ENCODE measurements at regions not wholly inside any gene's neighbourhood (a gene's known extent, or its start where the extent isn't known, plus 50 kb on each side); places are given as distances from the start of the nearest gene placed in this dataset.

DNA sequence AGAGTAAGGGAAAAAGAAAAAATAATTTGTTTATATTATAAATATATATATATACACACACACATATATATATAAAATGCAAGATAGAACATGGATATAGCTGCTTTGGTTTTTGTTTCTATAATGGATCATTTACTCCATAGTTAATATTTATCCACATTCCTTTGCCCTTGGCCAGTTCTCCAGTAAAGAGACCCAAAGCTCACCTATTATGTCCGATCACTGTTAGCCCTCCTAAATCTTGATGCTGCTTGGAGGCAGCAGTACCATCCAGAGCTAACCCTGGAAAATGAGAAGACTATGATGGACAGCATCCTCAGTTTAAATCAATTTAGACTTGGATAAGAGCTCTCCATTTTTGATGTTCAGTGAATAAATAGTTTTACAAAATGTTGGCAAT lies 407.7 kb downstream of the PLPP3 start (continued):
- TF ChIP-seq CHD7 (IDR thresholded peaks at IDR 0.05; ENCODE audit: insufficient replicate concordance, low read length) (no peak), POU5F1 (IDR thresholded peaks at IDR 0.05; ENCODE audit: low read depth, low read length) (no peak), GTF2F1 (IDR thresholded peaks at IDR 0.05; ENCODE audit: borderline replicate concordance, low read depth, low read length) (no peak), CTBP2 (IDR thresholded peaks at IDR 0.05; ENCODE audit: borderline replicate concordance, insufficient read depth, insufficient read length, low read length) (no peak), TAF1 (IDR thresholded peaks at IDR 0.05; ENCODE audit: low read depth, low read length) (no peak), CBX8 (IDR thresholded peaks at IDR 0.05; ENCODE audit: borderline replicate concordance, low read depth, low read length) (no peak), EP300 (IDR thresholded peaks at IDR 0.05; ENCODE audit: borderline replicate concordance in 1 of 2, low read depth in 2 of 2, low read length in 2 of 2) (no peak), RBBP5 (IDR thresholded peaks at IDR 0.05; ENCODE audit: borderline replicate concordance, low read depth, low read length) (no peak), CHD2 (IDR thresholded peaks at IDR 0.05; ENCODE audit: low read length) (no peak), KDM1A (IDR thresholded peaks at IDR 0.05; ENCODE audit: borderline replicate concordance, low read length) (no peak), YY1 (IDR thresholded peaks at IDR 0.05; ENCODE audit: low read depth, low read length) (no peak), CEBPB (IDR thresholded peaks at IDR 0.05; ENCODE audit: low read depth, low read length) (no peak), POLR2A (IDR thresholded peaks at IDR 0.05; ENCODE audit: control extremely low read depth in 1 of 2, low read depth in 2 of 2, low read length in 2 of 2) (no peak)
